ENCODE measurements at regions not wholly inside any gene's neighbourhood (a gene's known extent, or its start where the extent isn't known, plus 50 kb on each side); places are given as distances from the start of the nearest gene placed in this dataset.

DNA sequence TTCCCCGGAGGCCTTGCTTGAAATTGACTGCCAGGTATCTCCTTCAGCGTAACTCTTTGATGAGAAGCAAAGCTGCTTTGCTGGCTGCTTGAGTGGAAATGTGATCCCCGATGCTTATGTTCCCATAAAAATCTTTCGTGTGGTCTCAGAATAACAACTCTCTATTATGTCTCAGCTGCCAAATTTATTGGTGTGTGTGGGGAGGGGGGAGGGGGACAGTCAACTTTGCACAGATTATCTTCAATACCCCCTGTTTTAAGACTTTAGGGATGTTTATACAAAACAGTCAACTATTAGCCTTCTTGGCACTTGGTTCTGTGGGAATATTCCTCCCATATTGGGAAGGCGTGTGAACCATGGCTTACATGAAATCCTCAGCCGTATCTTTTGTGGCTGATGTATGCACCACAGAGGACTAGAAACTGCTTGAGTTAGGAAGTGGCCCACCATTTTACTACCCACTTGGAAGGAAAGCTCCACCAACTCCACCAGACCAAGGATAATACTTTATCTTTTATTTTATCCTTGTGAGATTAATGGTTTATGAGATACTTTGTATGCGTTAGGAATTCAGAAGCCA, 101.5 kb upstream of the SLC24A3 start:
- TF ChIP-seq FOXK1 (CRISPR knock-in tag; IDR thresholded peaks at IDR 0.05) (no peak), E2F5 (CRISPR knock-in tag; IDR thresholded peaks at IDR 0.05) (no peak), ZNF121 (CRISPR knock-in tag; IDR thresholded peaks at IDR 0.05) (no peak)
- TF ChIP-seq, protein P1, sequence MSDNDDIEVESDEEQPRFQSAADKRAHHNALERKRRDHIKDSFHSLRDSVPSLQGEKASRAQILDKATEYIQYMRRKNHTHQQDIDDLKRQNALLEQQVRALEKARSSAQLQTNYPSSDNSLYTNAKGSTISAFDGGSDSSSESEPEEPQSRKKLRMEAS (CRISPR knock-in tag; IDR thresholded peaks at IDR 0.05), result no peak
- TF ChIP-seq, protein P2, sequence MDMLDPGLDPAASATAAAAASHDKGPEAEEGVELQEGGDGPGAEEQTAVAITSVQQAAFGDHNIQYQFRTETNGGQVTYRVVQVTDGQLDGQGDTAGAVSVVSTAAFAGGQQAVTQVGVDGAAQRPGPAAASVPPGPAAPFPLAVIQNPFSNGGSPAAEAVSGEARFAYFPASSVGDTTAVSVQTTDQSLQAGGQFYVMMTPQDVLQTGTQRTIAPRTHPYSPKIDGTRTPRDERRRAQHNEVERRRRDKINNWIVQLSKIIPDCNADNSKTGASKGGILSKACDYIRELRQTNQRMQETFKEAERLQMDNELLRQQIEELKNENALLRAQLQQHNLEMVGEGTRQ (CRISPR knock-in tag; IDR thresholded peaks at IDR 0.05), result no peak

Measured in WTC11 (cell line).